HEK293T (cell line): ENCODE measurements at regions not wholly inside any gene's neighbourhood (a gene's known extent, or its start where the extent isn't known, plus 50 kb on each side); places are given as distances from the start of the nearest gene placed in this dataset.

Experiments
- BHLHE40 ChIP-seq: fragments of 450-650 bp; IDR thresholded peaks from 2 replicates; pipeline ENCODE4 v1.6.1; 2016; ENCODE audit warnings: mild to moderate bottlenecking, moderate library complexity, borderline replicate concordance
- ELF4 ChIP-seq: fragments of 450-650 bp; IDR thresholded peaks from 2 replicates; pipeline ENCODE4 v1.6.1; 2017; ENCODE audit warnings: antibody characterized with exemption
- FOXK2 ChIP-seq: fragments of 450-650 bp; IDR thresholded peaks from 2 replicates; pipeline ENCODE4 v1.6.1; 2016; ENCODE audit warnings: mild to moderate bottlenecking
- FOXM1 ChIP-seq: fragments of 450-650 bp; IDR thresholded peaks from 2 replicates; pipeline ENCODE4 v1.6.1; 2017; ENCODE audit warnings: mild to moderate bottlenecking, borderline replicate concordance
- NFRKB ChIP-seq: fragments of 450-650 bp; IDR thresholded peaks from 2 replicates; pipeline ENCODE4 v1.6.1; 2016; ENCODE audit warnings: mild to moderate bottlenecking, moderate library complexity
- SP1 ChIP-seq: fragments of 450-650 bp; IDR thresholded peaks from 2 replicates; pipeline ENCODE4 v1.6.1; 2017
- SUZ12 ChIP-seq: fragments of 450-650 bp; IDR thresholded peaks from 2 replicates; pipeline ENCODE4 v1.6.1; 2016; ENCODE audit warnings: mild to moderate bottlenecking
- TF ChIP-seq, protein P1 (sequence below): fragments of 450-650 bp; IDR thresholded peaks from 2 replicates; pipeline ENCODE4 v1.6.1; 2016

DNA sequence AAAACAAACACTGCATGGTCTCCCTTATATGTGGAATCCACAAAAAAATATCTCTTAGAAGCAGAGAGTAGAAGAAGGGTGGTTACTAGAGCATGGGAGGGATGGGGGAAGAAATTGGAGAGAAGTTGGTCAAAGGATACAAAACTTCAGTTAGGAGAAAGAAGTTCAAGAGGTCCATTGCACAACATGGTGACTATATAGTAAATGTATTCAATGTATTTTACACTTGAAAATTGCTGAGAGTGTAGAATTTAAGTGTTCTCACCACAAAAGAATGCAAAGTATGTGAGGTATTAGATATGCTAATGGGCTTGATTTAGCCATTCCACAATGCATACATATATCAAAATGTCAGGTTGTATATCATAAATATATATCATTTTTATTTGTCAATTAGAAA, 232.0 kb upstream of the CELF2 start:
- TF ChIP-seq ELF4 (no peak), FOXK2 (no peak), SUZ12 (no peak), BHLHE40 (no peak), FOXM1 (no peak), NFRKB (no peak), SP1 (no peak)
- TF ChIP-seq, protein P1, sequence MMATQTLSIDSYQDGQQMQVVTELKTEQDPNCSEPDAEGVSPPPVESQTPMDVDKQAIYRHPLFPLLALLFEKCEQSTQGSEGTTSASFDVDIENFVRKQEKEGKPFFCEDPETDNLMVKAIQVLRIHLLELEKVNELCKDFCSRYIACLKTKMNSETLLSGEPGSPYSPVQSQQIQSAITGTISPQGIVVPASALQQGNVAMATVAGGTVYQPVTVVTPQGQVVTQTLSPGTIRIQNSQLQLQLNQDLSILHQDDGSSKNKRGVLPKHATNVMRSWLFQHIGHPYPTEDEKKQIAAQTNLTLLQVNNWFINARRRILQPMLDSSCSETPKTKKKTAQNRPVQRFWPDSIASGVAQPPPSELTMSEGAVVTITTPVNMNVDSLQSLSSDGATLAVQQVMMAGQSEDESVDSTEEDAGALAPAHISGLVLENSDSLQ = no peak
